H9 (cell line): ENCODE measurements at regions not wholly inside any gene's neighbourhood (a gene's known extent, or its start where the extent isn't known, plus 50 kb on each side); places are given as distances from the start of the nearest gene placed in this dataset.

Experiments
- DNase-seq: peaks from one replicate; pipeline ENCODE4 v3.0.0-alpha.2; 2017
- H2AFZ ChIP-seq: one replicate; pipeline ENCODE4 v1.6.1; 2013; ENCODE audit warnings: mild to moderate bottlenecking, low read length, control low read depth, moderate library complexity
- H2AK5ac ChIP-seq: 2 replicates; pipeline ENCODE4 v1.6.1; 2013; ENCODE audit warnings: low read length, control low read depth, mixed read lengths; ENCODE audit not compliant: insufficient read length
- H2BK120ac ChIP-seq: one replicate; pipeline ENCODE4 v1.6.1; 2013; ENCODE audit warnings: low read depth, mild to moderate bottlenecking, low read length, control low read depth, inconsistent platforms; ENCODE audit not compliant: poor library complexity, severe bottlenecking
- H2BK12ac ChIP-seq: 2 replicates; pipeline ENCODE4 v1.6.1; 2013; ENCODE audit warnings: low read length, control low read depth, mixed read lengths, low read depth; ENCODE audit not compliant: insufficient read length
- H2BK15ac ChIP-seq: 2 replicates; pipeline ENCODE4 v1.6.1; 2013; ENCODE audit warnings: low read depth, low read length, control low read depth
- H2BK20ac ChIP-seq: one replicate; pipeline ENCODE4 v1.6.1; 2013; ENCODE audit warnings: low read depth, mild to moderate bottlenecking, low read length, control low read depth, inconsistent platforms; ENCODE audit not compliant: poor library complexity, severe bottlenecking
- H2BK5ac ChIP-seq: 2 replicates; pipeline ENCODE4 v1.6.1; 2013; ENCODE audit warnings: low read length, control low read depth, mixed read lengths; ENCODE audit not compliant: insufficient read length
- H3K14ac ChIP-seq: 2 replicates; pipeline ENCODE4 v1.6.1; 2013; ENCODE audit warnings: low read length, control low read depth; ENCODE audit not compliant: insufficient read depth
- H3K18ac ChIP-seq: 2 replicates; pipeline ENCODE4 v1.6.1; 2013; ENCODE audit warnings: low read depth, mild to moderate bottlenecking, mixed read lengths, low read length, control low read depth; ENCODE audit not compliant: insufficient read length
- H3K23ac ChIP-seq: 2 replicates; pipeline ENCODE4 v1.6.1; 2013; ENCODE audit warnings: low read length, control low read depth, mixed read lengths, low read depth; ENCODE audit not compliant: insufficient read length
- H3K23me2 ChIP-seq: 2 replicates; pipeline ENCODE4 v1.6.1; 2013; ENCODE audit warnings: low read depth, mild to moderate bottlenecking, mixed read lengths, low read length, control low read depth; ENCODE audit not compliant: insufficient read length, poor library complexity, severe bottlenecking
- H3K27ac ChIP-seq: 2 replicates; pipeline ENCODE4 v1.5.1; 2013; ENCODE audit warnings: low read length, control low read depth, mixed read lengths, low read depth; ENCODE audit not compliant: insufficient read length
- H3K27me3 ChIP-seq: 2 replicates; pipeline ENCODE4 v1.6.1; 2013; ENCODE audit warnings: low read length, control low read depth, inconsistent platforms; ENCODE audit not compliant: insufficient read depth
- H3K4ac ChIP-seq: 2 replicates; pipeline ENCODE4 v1.6.1; 2013; ENCODE audit warnings: low read depth, mild to moderate bottlenecking, control low read depth, inconsistent platforms, low read length, moderate library complexity
- H3K4me1 ChIP-seq: 2 replicates; pipeline ENCODE4 v1.6.1; 2013; ENCODE audit warnings: low read length, control low read depth, inconsistent platforms; ENCODE audit not compliant: insufficient read depth
- H3K4me2 ChIP-seq: 2 replicates; pipeline ENCODE4 v1.6.1; 2013; ENCODE audit warnings: low read length, control low read depth, mixed read lengths; ENCODE audit not compliant: insufficient read length, insufficient read depth
- H3K56ac ChIP-seq: 2 replicates; pipeline ENCODE4 v1.6.1; 2013; ENCODE audit warnings: low read depth, mild to moderate bottlenecking, mixed read lengths, low read length, control low read depth; ENCODE audit not compliant: insufficient read length
- H3K79me1 ChIP-seq: 2 replicates; pipeline ENCODE4 v1.6.1; 2013; ENCODE audit warnings: low read depth, mild to moderate bottlenecking, moderate library complexity, low read length, control low read depth, inconsistent platforms; ENCODE audit not compliant: insufficient read depth, poor library complexity, severe bottlenecking
- H3K79me2 ChIP-seq: 2 replicates; pipeline ENCODE4 v1.6.1; 2013; ENCODE audit warnings: low read length, control low read depth, inconsistent platforms; ENCODE audit not compliant: insufficient read depth
- H3K9ac ChIP-seq: 2 replicates; pipeline ENCODE4 v1.6.1; 2013; ENCODE audit warnings: low read length, control low read depth, mixed read lengths; ENCODE audit not compliant: insufficient read length; ENCODE audit errors: extremely low read depth
- H3K9me3 ChIP-seq: one replicate; pipeline ENCODE4 v1.6.1; 2013; ENCODE audit warnings: low read depth, low read length, inconsistent platforms; ENCODE audit not compliant: control insufficient read depth
- H3T11ph ChIP-seq: one replicate; pipeline ENCODE4 v1.6.1; 2013; ENCODE audit warnings: mild to moderate bottlenecking, low read length, control low read depth, inconsistent platforms
- H4K20me1 ChIP-seq: one replicate; pipeline ENCODE4 v1.6.1; 2013; ENCODE audit not compliant: control insufficient read depth, insufficient read length, insufficient read depth
- H4K5ac ChIP-seq: 2 replicates; pipeline ENCODE4 v1.6.1; 2013; ENCODE audit warnings: low read depth, mild to moderate bottlenecking, mixed read lengths, low read length, control low read depth; ENCODE audit not compliant: insufficient read length
- H4K8ac ChIP-seq: replicated peaks from 2 replicates; pipeline ENCODE4 v1.6.1; 2013; ENCODE audit warnings: low read length, control low read depth, mixed read lengths, low read depth; ENCODE audit not compliant: insufficient read length
- H4K91ac ChIP-seq: 2 replicates; pipeline ENCODE4 v1.6.1; 2013; ENCODE audit warnings: low read depth, mild to moderate bottlenecking, moderate library complexity, mixed read lengths, low read length, control low read depth; ENCODE audit not compliant: insufficient read length
- H3K27ac Mint-ChIP-seq, 3 experiments: 2 replicates in 2 of 3; 3 replicates in 1 of 3; pipeline ENCODE4 v1.8.0; 2020 to 2021; ENCODE audit warnings: mixed read lengths in 3 of 3, mild to moderate bottlenecking in 1 of 3, moderate library complexity in 1 of 3
- H3K27me3 Mint-ChIP-seq: 2 replicates; pipeline ENCODE4 v1.8.0; 2021; ENCODE audit warnings: low read depth, mild to moderate bottlenecking, moderate library complexity, mixed read lengths
- H3K36me3 Mint-ChIP-seq, 3 experiments: 2 replicates in 2 of 3; 3 replicates in 1 of 3; pipeline ENCODE4 v1.8.0; 2020 to 2021; ENCODE audit warnings: low read depth in 3 of 3, mixed read lengths in 3 of 3; ENCODE audit not compliant: insufficient read depth in 1 of 3
- H3K4me1 Mint-ChIP-seq, 2 experiments: 2 replicates each; pipeline ENCODE4 v1.8.0; 2020; ENCODE audit warnings: mixed read lengths in 2 of 2
- H3K4me3 Mint-ChIP-seq, 2 experiments: 2 replicates in 1 of 2; 3 replicates in 1 of 2; pipeline ENCODE4 v1.8.0; 2020 to 2021; ENCODE audit warnings: mild to moderate bottlenecking in 2 of 2, mixed read lengths in 2 of 2, moderate library complexity in 1 of 2
- H3K9me3 Mint-ChIP-seq, 2 experiments: 2 replicates in 1 of 2; 3 replicates in 1 of 2; pipeline ENCODE4 v1.8.0; 2020; ENCODE audit warnings: mild to moderate bottlenecking in 2 of 2, mixed read lengths in 2 of 2, moderate library complexity in 1 of 2
- CTCF ChIP-seq: fragments of 200-600 bp; sonication (generic); conservative IDR thresholded peaks from 3 replicates; pipeline ENCODE4 v1.8.0; 2021; ENCODE audit warnings: antibody characterized with exemption, mild to moderate bottlenecking
- WGBS: extraction: QIAGEN DNeasy Blood & Tissue Kit; methylation state at CpG from one replicate; pipeline ENCODE4 v1.1.7; 2013; ENCODE audit warnings: missing lambda C conversion rate, low lambda C conversion rate, mixed read lengths; ENCODE audit not compliant: insufficient read length; ENCODE audit errors: extremely low coverage; 5-methylcytosine and 5-hydroxymethylcytosine counted together

DNA sequence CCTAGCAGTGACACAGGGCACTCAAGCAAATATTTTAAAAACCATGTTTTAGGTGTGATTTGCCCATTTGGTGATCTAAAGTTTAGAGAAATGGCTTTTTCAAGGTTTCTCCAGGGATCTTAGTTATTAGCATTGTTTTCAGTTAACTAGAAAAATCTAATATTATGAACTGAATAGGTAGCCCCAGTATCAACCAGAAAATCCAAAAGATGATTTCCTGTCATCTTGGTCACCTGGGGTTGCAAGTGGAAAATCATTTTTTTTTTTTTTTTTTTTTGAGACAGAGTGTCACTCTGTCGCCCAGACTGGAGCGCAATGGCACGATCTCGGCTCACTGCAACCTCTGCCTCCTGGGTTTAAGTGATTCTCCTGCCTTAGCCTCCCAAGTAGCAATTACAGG lies 106.6 kb upstream of the FMN2 start:
- H3K9me3 ChIP-seq, result peaks cover 41% of the 10 kb centered on the region
- H3K18ac ChIP-seq, result no peak overlapping the region

More for the DNA sequence above, 106.6 kb upstream of the FMN2 start:
- H2BK120ac ChIP-seq, result no peak overlapping the region
- H3K4me3 Mint-ChIP-seq, result no peak overlapping the region
- no CpG with 5 or more reads among the region's 4 CpGs for WGBS
- no peak for TF ChIP-seq CTCF
- no peaks in the 10 kb centered on the region for H3K79me2 ChIP-seq
- H4K5ac ChIP-seq, result no peak overlapping the region
- H2AK5ac ChIP-seq, result no peak overlapping the region
- H4K20me1 ChIP-seq, result no peaks in the 10 kb centered on the region
- no peak overlapping the region for H3K4me2 ChIP-seq
- peaks cover 53 to 66% of the 10 kb centered on the region in 2 experiments for H3K9me3 Mint-ChIP-seq
- DNase-seq, result no peak
- no peak overlapping the region for H4K91ac ChIP-seq
- no peak overlapping the region for H2BK12ac ChIP-seq
- H3K14ac ChIP-seq, result no peak overlapping the region
- no peak overlapping the region for H3K27ac ChIP-seq
- no peak overlapping the region for H4K8ac ChIP-seq
- H3K56ac ChIP-seq, result no peak overlapping the region
- no peaks in the 10 kb centered on the region for H3K27me3 ChIP-seq
- no peak overlapping the region for H2BK5ac ChIP-seq
- no peak overlapping the region for H3K23ac ChIP-seq
- H3K27ac Mint-ChIP-seq, result no peak overlapping the region
- no peaks in the 10 kb centered on the region for H3K79me1 ChIP-seq
- no peak overlapping the region for H2AFZ ChIP-seq
- no peaks in the 10 kb centered on the region for H3K4me1 Mint-ChIP-seq
- H3K9ac ChIP-seq, result no peak overlapping the region
- H3T11ph ChIP-seq, result no peak overlapping the region
- no peaks in the 10 kb centered on the region for H3K4me1 ChIP-seq
- H3K4ac ChIP-seq, result no peak overlapping the region
- peaks cover 19 to 42% (median 39%) of the 10 kb centered on the region in 3 experiments for H3K36me3 Mint-ChIP-seq
- H3K27me3 Mint-ChIP-seq, result peaks cover 4% of the 10 kb centered on the region; the same call in 1 of the 2 replicates
- H3K23me2 ChIP-seq, result no peaks in the 10 kb centered on the region
- no peak overlapping the region for H2BK15ac ChIP-seq
- H2BK20ac ChIP-seq, result no peak overlapping the region
